ENCODE measurements at regions not wholly inside any gene's neighbourhood (a gene's known extent, or its start where the extent isn't known, plus 50 kb on each side); places are given as distances from the start of the nearest gene placed in this dataset.

GRCh38 chr14:53491256-53491883, 338.2 kb upstream of the DDHD1 start:
- H3F3A ChIP-seq (ENCODE audit: insufficient read depth, low read length): no peaks in the 10 kb centered on the region
- H3K9ac ChIP-seq (ENCODE audit: low read length): no peak overlapping the region
- H4K20me1 ChIP-seq (ENCODE audit: insufficient read depth, low read length): no peaks in the 10 kb centered on the region
- no peak overlapping the region for H3K4me2 ChIP-seq (ENCODE audit: low read length)
- TF ChIP-seq EZH2 (IDR thresholded peaks at IDR 0.05; ENCODE audit: borderline replicate concordance, low read length): no peak
- no peak for TF ChIP-seq CTCF (IDR thresholded peaks at IDR 0.05; ENCODE audit: low read length)
- H3K4me3 ChIP-seq (ENCODE audit: low read depth, low read length, poor library complexity, severe bottlenecking): no peak overlapping the region
- H3K79me2 ChIP-seq (ENCODE audit: insufficient read depth, low read length): no peaks in the 10 kb centered on the region
- H3K9me3 ChIP-seq (ENCODE audit: low read length): no peaks in the 10 kb centered on the region
- H3K9me2 ChIP-seq (ENCODE audit: low read depth, low read length): no peaks in the 10 kb centered on the region
- no peak overlapping the region for H3K27ac ChIP-seq (ENCODE audit: low read depth, low read length, poor library complexity, severe bottlenecking)
- no peak overlapping the region for H2AFZ ChIP-seq (ENCODE audit: low read length)
- no peaks in the 10 kb centered on the region for H3K36me3 ChIP-seq (ENCODE audit: insufficient read depth, low read length)
- no peaks in the 10 kb centered on the region for H3K4me1 ChIP-seq (ENCODE audit: insufficient read depth, low read length, severe bottlenecking)
- no peaks in the 10 kb centered on the region for H3K27me3 ChIP-seq (ENCODE audit: insufficient read depth, low read length)

DNA sequence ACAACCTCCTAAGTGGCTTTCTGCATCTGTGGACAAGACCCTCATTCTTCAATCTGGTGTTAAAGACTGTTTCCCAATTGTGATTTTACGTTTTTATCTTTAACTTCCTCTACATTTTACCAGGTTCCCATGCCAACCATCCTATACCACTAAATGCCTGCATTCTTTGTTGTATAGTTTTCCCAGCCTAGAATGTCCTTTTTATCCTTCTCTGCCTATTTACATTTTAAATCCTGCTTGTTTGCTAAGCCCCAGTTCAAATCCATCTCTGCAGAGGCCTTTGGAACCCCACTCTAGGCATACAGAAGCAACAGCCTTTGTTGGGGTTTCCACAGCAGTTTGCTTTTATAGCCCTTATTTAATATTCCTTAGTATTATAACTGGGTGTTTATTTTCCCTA, 325.1 kb upstream of the DDHD1 start:
- no peaks in the 10 kb centered on the region for H3K4me1 ChIP-seq (ENCODE audit: insufficient read depth, low read length, severe bottlenecking)
- no peaks in the 10 kb centered on the region for H3K36me3 ChIP-seq (ENCODE audit: insufficient read depth, low read length)
- no peak overlapping the region for H3K4me2 ChIP-seq (ENCODE audit: low read length)
- no peak overlapping the region for H2AFZ ChIP-seq (ENCODE audit: low read length)
- no peak overlapping the region for H3K9ac ChIP-seq (ENCODE audit: low read length)
- no peaks in the 10 kb centered on the region for H3K27me3 ChIP-seq (ENCODE audit: insufficient read depth, low read length)
- H3F3A ChIP-seq (ENCODE audit: insufficient read depth, low read length): no peaks in the 10 kb centered on the region
- no peaks in the 10 kb centered on the region for H3K9me2 ChIP-seq (ENCODE audit: low read depth, low read length)
- no peak overlapping the region for H3K4me3 ChIP-seq (ENCODE audit: low read depth, low read length, poor library complexity, severe bottlenecking)
- H4K20me1 ChIP-seq (ENCODE audit: insufficient read depth, low read length): no peaks in the 10 kb centered on the region
- no peaks in the 10 kb centered on the region for H3K79me2 ChIP-seq (ENCODE audit: insufficient read depth, low read length)
- no peak for TF ChIP-seq EZH2 (IDR thresholded peaks at IDR 0.05; ENCODE audit: borderline replicate concordance, low read length)
- TF ChIP-seq CTCF (IDR thresholded peaks at IDR 0.05; ENCODE audit: low read length): no peak
- H3K9me3 ChIP-seq (ENCODE audit: low read length): no peaks in the 10 kb centered on the region
- H3K27ac ChIP-seq (ENCODE audit: low read depth, low read length, poor library complexity, severe bottlenecking): no peak overlapping the region

DNA sequence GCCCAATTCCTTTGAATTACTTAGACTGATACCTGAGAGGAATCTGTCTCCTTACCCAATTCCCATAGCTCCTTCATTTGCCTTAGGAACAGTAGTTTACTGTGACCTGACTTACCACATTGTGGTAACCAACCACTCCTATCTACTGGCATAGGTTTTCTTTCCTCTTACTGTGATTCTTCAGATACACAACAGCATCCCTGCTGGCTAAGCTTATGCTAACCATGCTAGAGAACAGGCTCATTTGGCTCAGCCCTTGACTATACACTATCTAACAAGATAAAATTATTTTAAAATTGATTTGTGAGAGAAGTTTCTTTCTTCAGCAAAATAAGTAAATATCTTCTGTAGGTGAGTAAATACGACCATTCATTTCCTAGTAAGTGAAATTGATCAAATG, 320.4 kb upstream of the DDHD1 start:
- no peaks in the 10 kb centered on the region for H4K20me1 ChIP-seq (ENCODE audit: insufficient read depth, low read length)
- H2AFZ ChIP-seq (ENCODE audit: low read length): no peak overlapping the region

More for the DNA sequence above, 320.4 kb upstream of the DDHD1 start:
- Histone ChIP-seq H3K4me3 (ENCODE audit: low read depth, low read length, poor library complexity, severe bottlenecking) (no peak overlapping the region), H3F3A (ENCODE audit: insufficient read depth, low read length) (no peaks in the 10 kb centered on the region), H3K4me2 (ENCODE audit: low read length) (no peak overlapping the region), H3K27ac (ENCODE audit: low read depth, low read length, poor library complexity, severe bottlenecking) (no peak overlapping the region), H3K79me2 (ENCODE audit: insufficient read depth, low read length) (no peaks in the 10 kb centered on the region), H3K9me3 (ENCODE audit: low read length) (no peaks in the 10 kb centered on the region), H3K27me3 (ENCODE audit: insufficient read depth, low read length) (no peaks in the 10 kb centered on the region), H3K9me2 (ENCODE audit: low read depth, low read length) (no peaks in the 10 kb centered on the region), H3K9ac (ENCODE audit: low read length) (no peak overlapping the region), H3K36me3 (ENCODE audit: insufficient read depth, low read length) (no peaks in the 10 kb centered on the region), H3K4me1 (ENCODE audit: insufficient read depth, low read length, severe bottlenecking) (no peaks in the 10 kb centered on the region)
- TF ChIP-seq EZH2 (IDR thresholded peaks at IDR 0.05; ENCODE audit: borderline replicate concordance, low read length) (no peak), CTCF (IDR thresholded peaks at IDR 0.05; ENCODE audit: low read length) (no peak)
